LHCN-M2 (cell line): ENCODE measurements at regions not wholly inside any gene's neighbourhood (a gene's known extent, or its start where the extent isn't known, plus 50 kb on each side); places are given as distances from the start of the nearest gene placed in this dataset.
"Not testable (repeated sequence)": the region's sequence is repeated elsewhere in the genome, so short reads cannot be mapped to it uniquely, and the experiment has no call there.

Experiments used
- DNase-seq: peaks from one replicate; pipeline ENCODE4 v3.0.0-alpha.2; 2012; ENCODE audit warnings: low read depth

DNA sequence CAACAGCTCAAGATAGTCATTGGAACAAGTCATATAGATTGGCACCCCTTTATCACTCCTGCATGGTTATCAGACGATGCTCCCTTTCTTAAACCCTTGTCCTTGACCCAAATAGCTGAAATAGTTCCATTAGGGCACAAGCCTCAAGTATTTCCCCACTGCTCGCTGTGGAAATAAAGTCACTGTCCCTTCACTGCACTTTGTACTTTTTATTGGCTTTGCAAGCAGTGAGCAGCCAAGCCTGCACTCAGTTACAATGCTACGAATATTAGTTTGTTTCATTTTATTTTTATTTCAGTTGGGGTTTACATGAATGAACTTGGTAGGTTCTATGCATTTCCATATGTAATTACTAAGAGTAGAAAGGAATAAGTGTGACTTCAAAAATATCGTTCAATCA lies 1176.4 kb downstream of the BRINP3 start:
- DNase-seq: no peak

DNA sequence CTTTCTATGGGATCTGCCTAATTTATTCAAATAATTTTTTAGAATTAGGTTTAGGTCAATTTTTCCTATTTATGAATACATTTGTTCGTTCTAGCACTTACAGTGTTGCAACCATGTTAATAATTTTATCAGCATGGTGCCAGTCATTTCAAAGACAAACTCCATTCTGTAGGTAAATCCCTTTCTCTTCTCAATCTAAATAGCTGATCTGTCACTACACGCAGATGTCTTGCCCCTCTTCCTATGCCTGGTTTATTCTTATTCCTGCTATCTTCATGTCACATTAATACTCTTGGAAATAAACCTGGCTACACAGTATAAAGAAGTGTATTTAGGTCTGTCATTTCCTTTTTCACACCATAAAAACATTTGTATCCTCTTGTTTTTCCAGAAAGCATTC lies 1172.4 kb downstream of the BRINP3 start:
- no peak for DNase-seq

DNA sequence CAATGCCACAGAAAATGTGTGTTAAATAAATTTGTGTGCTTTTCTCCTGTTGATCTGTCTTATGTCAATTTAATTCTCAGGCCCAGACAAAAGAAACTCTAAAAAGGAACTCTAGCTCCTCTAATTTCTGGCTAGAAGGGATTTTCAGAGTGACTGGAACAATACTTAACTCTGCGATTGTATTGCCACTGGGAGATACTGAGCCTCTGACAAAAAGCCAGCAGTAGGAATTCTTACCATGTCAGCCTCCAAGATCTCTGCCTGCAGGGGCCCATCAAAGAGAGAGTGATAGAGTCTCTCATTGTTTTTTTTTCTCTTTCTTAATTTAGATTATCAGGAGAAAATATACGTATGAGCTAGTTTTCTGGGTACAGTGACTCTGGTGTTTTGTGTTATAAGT lies 1165.7 kb downstream of the BRINP3 start:
- DNase-seq: no peak

- DNase-seq: no peak
Observed at GRCh38 chr1:189312499-189312898, 1165.2 kb downstream of the BRINP3 start.

GRCh38 chr1:189313488-189313887 lies 1164.2 kb downstream of the BRINP3 start:
- DNase-seq: no peak

- DNase-seq: no peak
Observed at GRCh38 chr1:189315035-189315901, 1162.4 kb downstream of the BRINP3 start.

- no peak for DNase-seq
Observed at GRCh38 chr1:189323091-189323490, 1154.6 kb downstream of the BRINP3 start.

GRCh38 chr1:189331071-189331470 lies 1146.6 kb downstream of the BRINP3 start:
- DNase-seq: not testable (repeated sequence)

DNA sequence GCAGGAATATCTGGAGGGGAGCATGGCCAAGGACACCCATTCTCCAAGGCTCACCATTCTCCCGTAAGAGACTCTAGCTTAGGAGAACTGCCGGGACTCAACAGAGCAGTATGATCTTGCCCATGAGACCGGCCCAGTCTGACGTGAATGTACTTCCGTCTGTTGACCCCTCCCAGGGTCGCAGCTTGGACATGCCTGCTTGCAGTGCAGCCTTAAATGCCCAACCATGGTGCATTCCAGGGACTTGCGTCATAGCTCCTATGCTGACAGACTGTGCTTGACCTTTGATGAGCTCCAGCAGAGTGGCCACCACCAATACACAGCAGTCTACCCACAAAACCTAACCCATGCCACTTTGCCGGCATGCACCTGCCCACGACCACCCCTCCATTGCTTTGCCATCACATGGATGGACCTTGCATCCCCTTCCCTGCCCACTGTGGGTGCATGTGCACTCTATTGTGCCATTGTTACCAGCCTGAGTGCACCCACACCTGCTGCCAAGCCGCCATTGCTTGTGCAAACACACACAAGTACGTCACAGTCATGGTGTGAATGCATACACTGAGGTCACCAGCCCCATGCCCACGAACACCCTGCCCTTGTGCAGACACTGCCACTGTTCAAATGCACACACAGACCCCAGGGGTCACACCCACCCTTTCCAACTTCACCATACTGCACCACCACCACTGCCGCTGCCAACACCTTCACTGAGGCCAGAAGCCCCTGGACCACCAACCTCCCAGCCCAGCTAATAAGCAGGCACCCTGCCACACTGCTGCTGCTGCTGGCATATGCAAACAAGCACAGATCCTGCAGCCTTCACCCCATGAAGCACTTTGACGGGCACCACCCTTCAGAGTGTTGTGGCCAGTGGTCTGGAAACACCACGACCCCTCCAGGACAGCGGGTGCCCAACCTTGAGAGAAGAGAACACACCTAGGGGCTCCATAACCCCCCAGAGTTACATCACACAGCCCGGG lies 1141.3 kb downstream of the BRINP3 start:
- DNase-seq: no peak

- no peak for DNase-seq
Observed at GRCh38 chr1:189349607-189350006, 1128.1 kb downstream of the BRINP3 start.

- no peak for DNase-seq
Observed at GRCh38 chr1:189350983-189351616, 1126.6 kb downstream of the BRINP3 start.

GRCh38 chr1:189351960-189352359 lies 1125.7 kb downstream of the BRINP3 start:
- no peak for DNase-seq

- DNase-seq: no peak
Observed at GRCh38 chr1:189356206-189356605, 1121.5 kb downstream of the BRINP3 start.

DNA sequence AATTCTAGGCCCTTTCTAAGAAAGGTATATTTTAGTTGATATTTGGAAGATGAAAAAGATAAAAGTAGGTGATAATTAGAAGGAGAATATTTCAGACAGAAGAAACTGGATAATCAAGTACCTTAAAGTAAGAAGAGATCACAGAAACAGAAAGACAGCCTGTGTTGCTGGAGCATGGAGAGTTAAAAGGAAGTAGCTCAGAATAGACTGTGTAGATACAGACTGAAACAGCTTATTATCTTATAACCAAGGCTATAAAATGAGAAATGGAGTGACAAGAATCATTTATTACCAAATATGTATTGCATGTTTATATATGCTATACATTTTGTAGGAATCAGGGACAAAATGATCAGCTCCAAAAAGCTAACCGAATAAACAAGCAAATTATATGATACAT lies 1120.3 kb downstream of the BRINP3 start:
- DNase-seq: no peak

- no peak for DNase-seq
Observed at GRCh38 chr1:189369612-189370011, 1108.1 kb downstream of the BRINP3 start.

DNA sequence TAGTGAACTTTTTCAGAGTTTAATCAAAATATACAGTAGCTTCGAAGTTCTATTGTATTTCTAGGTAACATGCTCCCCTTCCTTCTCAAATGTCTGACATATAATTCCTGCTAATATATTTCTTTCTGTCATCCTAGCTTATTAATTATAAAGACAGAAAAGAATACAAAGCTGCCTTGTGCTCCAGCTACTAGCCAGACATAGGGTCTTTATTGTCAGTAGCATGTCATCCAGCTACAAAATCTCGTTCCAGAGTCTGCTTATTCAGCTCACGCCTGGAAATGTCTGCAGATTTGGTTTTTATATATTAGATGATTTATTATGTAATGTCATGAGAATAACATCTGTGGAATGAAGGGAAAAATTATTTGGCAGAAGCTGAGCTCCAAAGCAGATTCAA lies 1102.8 kb downstream of the BRINP3 start:
- DNase-seq: no peak

DNA sequence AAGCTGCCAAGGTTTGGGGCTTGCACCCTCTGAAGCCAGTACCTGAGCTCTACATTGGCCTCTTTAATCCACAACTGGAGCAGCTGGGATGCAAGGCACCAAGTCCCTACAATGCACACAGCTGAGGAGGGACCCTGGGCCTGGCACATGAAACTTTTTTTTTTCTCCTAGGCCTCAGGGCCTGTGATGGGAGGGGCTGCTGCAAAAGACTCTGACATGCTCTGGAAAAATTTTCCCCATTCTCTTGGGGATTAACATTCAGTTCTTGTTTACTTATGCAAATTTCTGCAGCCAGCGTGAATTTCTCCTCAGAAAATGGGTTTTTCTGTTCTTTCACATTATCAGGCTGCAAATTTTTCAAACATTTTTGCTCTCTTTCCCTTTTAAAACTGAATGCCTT lies 1072.2 kb downstream of the BRINP3 start:
- no peak for DNase-seq

DNA sequence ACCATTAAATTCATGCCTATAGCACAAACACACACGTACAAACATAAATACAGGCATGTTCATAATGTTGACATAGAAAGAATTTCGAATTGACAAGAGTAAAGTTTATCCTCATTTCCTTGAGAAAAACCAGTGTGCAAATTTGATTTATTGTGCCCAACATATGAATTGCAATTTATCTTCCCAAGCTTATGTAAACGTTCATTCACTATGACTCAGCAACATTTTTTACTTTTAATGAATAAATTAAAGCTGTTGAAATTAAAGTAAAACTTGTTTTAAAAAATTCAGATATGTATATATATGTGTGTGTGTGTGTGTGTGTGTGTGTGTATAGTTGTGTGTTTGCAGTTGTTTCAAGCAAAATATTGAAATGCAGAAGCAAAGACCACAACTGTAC lies 1067.9 kb downstream of the BRINP3 start:
- no peak for DNase-seq

GRCh38 chr1:189424746-189425331 lies 1052.8 kb downstream of the BRINP3 start:
- peak; percentile 10 for DNase-seq

- no peak for DNase-seq
Observed at GRCh38 chr1:189429610-189430009, 1048.1 kb downstream of the BRINP3 start.

GRCh38 chr1:189431447-189431846 lies 1046.2 kb downstream of the BRINP3 start:
- peak; percentile 6 for DNase-seq

GRCh38 chr1:189432753-189433152 lies 1044.9 kb downstream of the BRINP3 start:
- no peak for DNase-seq
